ENCODE measurements at regions not wholly inside any gene's neighbourhood (a gene's known extent, or its start where the extent isn't known, plus 50 kb on each side); places are given as distances from the start of the nearest gene placed in this dataset.

DNA sequence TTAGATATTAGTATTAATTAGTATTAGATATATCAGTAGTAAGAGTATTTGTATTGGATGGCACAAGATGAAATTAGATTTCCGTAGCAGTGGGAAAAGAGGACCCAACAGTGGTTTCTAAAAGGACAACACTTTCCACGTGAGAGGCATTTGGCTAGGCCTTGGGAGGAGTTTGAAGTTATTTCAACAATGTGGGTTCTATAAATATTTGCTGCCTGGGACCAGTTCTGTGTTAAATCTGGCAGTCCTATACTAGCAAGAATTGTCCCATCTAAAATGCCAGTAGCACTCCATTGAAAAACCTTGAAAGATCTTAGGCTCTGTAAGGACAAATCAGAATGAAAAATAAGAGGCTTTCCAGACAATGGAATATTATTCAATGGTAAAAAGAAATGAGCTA, 347.1 kb upstream of the DNAJC19 start:
- TF ChIP-seq YY1 (IDR thresholded peaks at IDR 0.05; ENCODE audit: insufficient read depth, insufficient read length) (no peak), SUZ12 (IDR thresholded peaks at IDR 0.05; ENCODE audit: extremely low read depth, insufficient read depth, insufficient read length) (no peak)

All from NT2/D1 (cell line).